IMR-90 (cell line): ENCODE measurements at regions not wholly inside any gene's neighbourhood (a gene's known extent, or its start where the extent isn't known, plus 50 kb on each side); places are given as distances from the start of the nearest gene placed in this dataset.

ENCODE experiments used
- ATAC-seq: fragments of 200-7000 bp; cut with Tn5 transposase; 2 replicates; pipeline ENCODE4 v1.9.1; 2020; ENCODE audit warnings: low read depth, mild to moderate bottlenecking, moderate library complexity
- BruUV-seq: library from RNA; stranded (reverse); fragments of 400-500 nt; replicated peaks from 2 replicates; lab custom pipeline; 2021; lab: Mats Ljungman, UMichigan
- CTCF ChIA-PET: fragments of 300-600 bp; formaldehyde crosslinking; extraction: SDS; loops from one replicate; lab custom pipeline; 2021; ENCODE audit warnings: antibody characterized with exemption; lab: Yijun Ruan, JAX
- POLR2A ChIA-PET: fragments of 300-600 bp; sonication (Branson Sonifier 250); formaldehyde crosslinking; loops from one replicate; lab custom pipeline; 2022; ENCODE audit warnings: antibody characterized with exemption; ENCODE audit not compliant: unreplicated experiment; lab: Charles Lee
- DNase-seq: peaks from one replicate; pipeline ENCODE4 v3.0.0; 2013
- H2AFZ ChIP-seq: replicated peaks from 2 replicates; pipeline ENCODE3; 2013; ENCODE audit warnings: low read length, mild to moderate bottlenecking; ENCODE audit not compliant: poor library complexity
- H2AK5ac ChIP-seq: 2 replicates; pipeline ENCODE4 v1.6.1; 2013; ENCODE audit warnings: low read depth, low read length, inconsistent platforms
- H2AK9ac ChIP-seq: replicated peaks from 2 replicates; pipeline ENCODE3; 2013; ENCODE audit warnings: mild to moderate bottlenecking, low read depth, low read length, moderate library complexity; ENCODE audit not compliant: poor library complexity
- H2BK120ac ChIP-seq: 2 replicates; pipeline ENCODE4 v1.6.1; 2013; ENCODE audit warnings: low read depth, low read length, inconsistent platforms
- H2BK15ac ChIP-seq: 3 replicates; pipeline ENCODE4 v1.6.1; 2013; ENCODE audit warnings: low read depth, low read length, inconsistent platforms
- H2BK20ac ChIP-seq: 2 replicates; pipeline ENCODE4 v1.6.1; 2013; ENCODE audit warnings: low read depth, mild to moderate bottlenecking, inconsistent platforms, low read length, moderate library complexity
- H2BK5ac ChIP-seq: 2 replicates; pipeline ENCODE4 v1.6.1; 2013; ENCODE audit warnings: mild to moderate bottlenecking, low read depth, low read length, inconsistent platforms; ENCODE audit not compliant: poor library complexity, severe bottlenecking
- H3K14ac ChIP-seq: replicated peaks from 2 replicates; pipeline ENCODE4 v1.6.1; 2013; ENCODE audit warnings: low read depth, low read length, inconsistent platforms
- H3K18ac ChIP-seq: 2 replicates; pipeline ENCODE4 v1.6.1; 2013; ENCODE audit warnings: low read depth, low read length, control low read depth
- H3K23ac ChIP-seq: 2 replicates; pipeline ENCODE4 v1.6.1; 2013; ENCODE audit warnings: low read depth, low read length, inconsistent platforms
- H3K27ac ChIP-seq: 2 replicates; pipeline ENCODE4 v1.5.1; 2013; ENCODE audit warnings: mild to moderate bottlenecking, control low read depth, low read length; ENCODE audit not compliant: insufficient read depth
- H3K27me3 ChIP-seq: 2 replicates; pipeline ENCODE4 v1.6.1; 2013; ENCODE audit warnings: low read length; ENCODE audit not compliant: control insufficient read depth, insufficient read depth
- H3K36me3 ChIP-seq: 2 replicates; pipeline ENCODE4 v1.6.1; 2013; ENCODE audit warnings: low read length, mixed read lengths; ENCODE audit not compliant: control insufficient read depth, insufficient read depth
- H3K4ac ChIP-seq: 2 replicates; pipeline ENCODE4 v1.6.1; 2013; ENCODE audit warnings: low read depth, low read length, inconsistent platforms
- H3K4me1 ChIP-seq: 2 replicates; pipeline ENCODE4 v1.6.1; 2013; ENCODE audit warnings: low read length, mixed read lengths; ENCODE audit not compliant: control insufficient read depth, insufficient read depth
- H3K4me2 ChIP-seq: 2 replicates; pipeline ENCODE4 v1.6.1; 2013; ENCODE audit warnings: low read depth, mild to moderate bottlenecking, control low read depth, low read length, moderate library complexity
- H3K4me3 ChIP-seq: 2 replicates; pipeline ENCODE4 v1.5.1; 2013; ENCODE audit warnings: low read depth, mild to moderate bottlenecking, control low read depth, low read length, moderate library complexity; ENCODE audit not compliant: insufficient read depth
- H3K56ac ChIP-seq: 2 replicates; pipeline ENCODE4 v1.6.1; 2013; ENCODE audit warnings: low read length, inconsistent platforms; ENCODE audit not compliant: insufficient read depth; ENCODE audit errors: extremely low read depth
- H3K79me1 ChIP-seq, 2 experiments: 2 replicates each; pipeline ENCODE4 v1.6.1; 2013; ENCODE audit warnings: low read length in 2 of 2, inconsistent platforms in 1 of 2, low read depth in 1 of 2
- H3K9ac ChIP-seq: 2 replicates; pipeline ENCODE4 v1.6.1; 2013; ENCODE audit warnings: low read depth, low read length, control low read depth
- H3K9me1 ChIP-seq: 2 replicates; pipeline ENCODE4 v1.6.1; 2013; ENCODE audit warnings: low read length, inconsistent platforms; ENCODE audit not compliant: insufficient read depth
- H3K9me3 ChIP-seq: 2 replicates; pipeline ENCODE4 v1.6.1; 2013; ENCODE audit warnings: low read length; ENCODE audit not compliant: control insufficient read depth, insufficient read depth
- H4K20me1 ChIP-seq: 2 replicates; pipeline ENCODE4 v1.6.1; 2013; ENCODE audit warnings: low read length, inconsistent platforms; ENCODE audit not compliant: insufficient read depth
- H4K5ac ChIP-seq: 2 replicates; pipeline ENCODE4 v1.6.1; 2013; ENCODE audit warnings: mild to moderate bottlenecking, low read depth, low read length, control low read depth
- H4K8ac ChIP-seq, 2 experiments: 2 replicates each; pipeline ENCODE4 v1.6.1; 2013; ENCODE audit warnings: low read depth in 2 of 2, low read length in 2 of 2, control low read depth in 1 of 2, inconsistent platforms in 1 of 2
- H4K91ac ChIP-seq: 2 replicates; pipeline ENCODE4 v1.6.1; 2013; ENCODE audit warnings: low read depth, low read length, inconsistent platforms; ENCODE audit not compliant: insufficient read depth
- BHLHE40 ChIP-seq: fragments of 150-350 bp; IDR thresholded peaks from 2 replicates; pipeline ENCODE4 v1.6.1; 2016; ENCODE audit warnings: mild to moderate bottlenecking, low read depth, low read length
- CEBPB ChIP-seq: IDR thresholded peaks from 2 replicates; pipeline ENCODE4 v1.6.1; 2012; ENCODE audit warnings: low read depth, low read length, improper control_type of control experiment
- CHD1 ChIP-seq: IDR thresholded peaks from 2 replicates; pipeline ENCODE4 v1.6.1; 2012; ENCODE audit warnings: low read depth, low read length, improper control_type of control experiment
- FOS ChIP-seq: fragments of 150-350 bp; IDR thresholded peaks from 2 replicates; pipeline ENCODE4 v1.6.1; 2016; ENCODE audit warnings: low read depth, low read length
- MAFK ChIP-seq: IDR thresholded peaks from 2 replicates; pipeline ENCODE4 v1.6.1; 2012; ENCODE audit warnings: low read depth, low read length, improper control_type of control experiment
- MAZ ChIP-seq: IDR thresholded peaks from 2 replicates; pipeline ENCODE4 v1.6.1; 2012; ENCODE audit warnings: low read depth, mild to moderate bottlenecking, low read length, improper control_type of control experiment, moderate library complexity, borderline replicate concordance
- MXI1 ChIP-seq: IDR thresholded peaks from 2 replicates; pipeline ENCODE4 v1.6.1; 2012; ENCODE audit warnings: low read depth, mild to moderate bottlenecking, low read length, moderate library complexity, borderline replicate concordance
- NFE2L2 ChIP-seq: fragments of 150-350 bp; IDR thresholded peaks from 2 replicates; pipeline ENCODE4 v1.6.1; 2016; ENCODE audit warnings: low read depth, mild to moderate bottlenecking, low read length
- POLR2A ChIP-seq: IDR thresholded peaks from 2 replicates; pipeline ENCODE4 v1.6.1; 2012; ENCODE audit warnings: mild to moderate bottlenecking, low read depth, low read length
- RAD21 ChIP-seq: IDR thresholded peaks from 2 replicates; pipeline ENCODE4 v1.6.1; 2012; ENCODE audit warnings: low read length, improper control_type of control experiment
- RCOR1 ChIP-seq: IDR thresholded peaks from 2 replicates; pipeline ENCODE4 v1.6.1; 2012; ENCODE audit warnings: mild to moderate bottlenecking, low read length, improper control_type of control experiment; ENCODE audit not compliant: insufficient replicate concordance
- RFX5 ChIP-seq: IDR thresholded peaks from 2 replicates; pipeline ENCODE4 v1.8.0; 2012; ENCODE audit warnings: low read depth, mild to moderate bottlenecking, low read length, moderate library complexity
- SMC3 ChIP-seq: fragments of 150-350 bp; IDR thresholded peaks from 2 replicates; pipeline ENCODE4 v1.6.1; 2016; ENCODE audit warnings: low read depth, mild to moderate bottlenecking, antibody characterized with exemption, low read length, moderate library complexity
- WGBS, 2 experiments: methylation state at CpG; one replicate each; pipeline versions ENCODE4 v1.1.5 to v1.1.7; 2013; ENCODE audit warnings: missing lambda C conversion rate in 2 of 2; ENCODE audit not compliant: insufficient read length in 1 of 2; ENCODE audit errors: extremely low coverage in 2 of 2; 5-methylcytosine and 5-hydroxymethylcytosine counted together
- dilution Hi-C: fragments of 300-500 bp; cut with HindIII; formaldehyde crosslinking; loops from one replicate; pipeline ENCODE4 v1.14.3; 2018; ENCODE audit warnings: low sequenced_read_pairs; ENCODE audit not compliant: unreplicated experiment
- in situ Hi-C: fragments of 300-500 bp; cut with MboI; formaldehyde crosslinking; loops from 3 replicates; pipeline ENCODE4 v1.14.3; 2019; ENCODE audit warnings: low sequenced_read_pairs, inconsistent platforms, mixed read lengths
- intact Hi-C: fragments of 100-400 bp; cut with micrococcal nuclease; formaldehyde crosslinking; loops from 2 replicates; pipeline ENCODE4 v1.10.0; 2022
- TF ChIP-seq, protein P1 (sequence below): conservative IDR thresholded peaks from 2 replicates; pipeline ENCODE4 v1.5.1; 2012; ENCODE audit warnings: mild to moderate bottlenecking, low read depth, low read length, improper control_type of control experiment
- TF ChIP-seq, protein P2 (sequence below): fragments of 150-350 bp; IDR thresholded peaks from 2 replicates; pipeline ENCODE4 v1.6.1; 2016; ENCODE audit warnings: low read depth, mild to moderate bottlenecking, low read length, moderate library complexity, borderline replicate concordance

GRCh38 chr1:238138059-238138626, 247.4 kb upstream of the ZP4 start:
- Histone ChIP-seq H3K27me3 (no peaks in the 10 kb centered on the region), H2BK15ac (no peak overlapping the region), H3K4me1 (no peaks in the 10 kb centered on the region), H2BK5ac (no peak overlapping the region), H3K79me1 (no peaks in the 10 kb centered on the region), H3K9me3 (peaks cover 10% of the 10 kb centered on the region), H4K8ac (no peak overlapping the region), H3K36me3 (no peaks in the 10 kb centered on the region), H4K20me1 (no peaks in the 10 kb centered on the region), H3K4me2 (no peak overlapping the region), H3K14ac (no peak overlapping the region), H2AK9ac (no peak overlapping the region), H3K18ac (no peak overlapping the region), H2AK5ac (no peak overlapping the region), H4K91ac (no peak overlapping the region), H3K4me3 (no peak overlapping the region), H3K9ac (no peak overlapping the region), H3K23ac (no peak overlapping the region), H3K9me1 (no peaks in the 10 kb centered on the region), H2BK20ac (no peak overlapping the region), H4K5ac (no peak overlapping the region), H2BK120ac (no peak overlapping the region), H2AFZ (no peak overlapping the region), H3K4ac (no peak overlapping the region), H3K56ac (no peak overlapping the region), H3K27ac (no peak overlapping the region)
- POLR2A ChIA-PET: no interaction called here
- no TSS peak for BruUV-seq
- no peak for DNase-seq
- intact Hi-C loops (no loop called here), dilution Hi-C loops (no loop called here), in situ Hi-C loops (no loop called here)
- no peak for ATAC-seq
- no CpG with 5 or more reads among the region's 6 CpGs for WGBS, 2 experiments
- no peak for TF ChIP-seq RFX5
- TF ChIP-seq FOS: no peak
- TF ChIP-seq NFE2L2: no peak
- TF ChIP-seq BHLHE40: no peak
- TF ChIP-seq POLR2A: no peak
- no peak for TF ChIP-seq CHD1
- TF ChIP-seq CEBPB: no peak
- no peak for TF ChIP-seq MXI1
- TF ChIP-seq MAZ: no peak
- TF ChIP-seq RAD21: no peak
- no peak for TF ChIP-seq MAFK
- no peak for TF ChIP-seq SMC3
- TF ChIP-seq RCOR1: no peak
- TF ChIP-seq, protein P1, sequence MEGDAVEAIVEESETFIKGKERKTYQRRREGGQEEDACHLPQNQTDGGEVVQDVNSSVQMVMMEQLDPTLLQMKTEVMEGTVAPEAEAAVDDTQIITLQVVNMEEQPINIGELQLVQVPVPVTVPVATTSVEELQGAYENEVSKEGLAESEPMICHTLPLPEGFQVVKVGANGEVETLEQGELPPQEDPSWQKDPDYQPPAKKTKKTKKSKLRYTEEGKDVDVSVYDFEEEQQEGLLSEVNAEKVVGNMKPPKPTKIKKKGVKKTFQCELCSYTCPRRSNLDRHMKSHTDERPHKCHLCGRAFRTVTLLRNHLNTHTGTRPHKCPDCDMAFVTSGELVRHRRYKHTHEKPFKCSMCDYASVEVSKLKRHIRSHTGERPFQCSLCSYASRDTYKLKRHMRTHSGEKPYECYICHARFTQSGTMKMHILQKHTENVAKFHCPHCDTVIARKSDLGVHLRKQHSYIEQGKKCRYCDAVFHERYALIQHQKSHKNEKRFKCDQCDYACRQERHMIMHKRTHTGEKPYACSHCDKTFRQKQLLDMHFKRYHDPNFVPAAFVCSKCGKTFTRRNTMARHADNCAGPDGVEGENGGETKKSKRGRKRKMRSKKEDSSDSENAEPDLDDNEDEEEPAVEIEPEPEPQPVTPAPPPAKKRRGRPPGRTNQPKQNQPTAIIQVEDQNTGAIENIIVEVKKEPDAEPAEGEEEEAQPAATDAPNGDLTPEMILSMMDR: no peak
- TF ChIP-seq, protein P2, sequence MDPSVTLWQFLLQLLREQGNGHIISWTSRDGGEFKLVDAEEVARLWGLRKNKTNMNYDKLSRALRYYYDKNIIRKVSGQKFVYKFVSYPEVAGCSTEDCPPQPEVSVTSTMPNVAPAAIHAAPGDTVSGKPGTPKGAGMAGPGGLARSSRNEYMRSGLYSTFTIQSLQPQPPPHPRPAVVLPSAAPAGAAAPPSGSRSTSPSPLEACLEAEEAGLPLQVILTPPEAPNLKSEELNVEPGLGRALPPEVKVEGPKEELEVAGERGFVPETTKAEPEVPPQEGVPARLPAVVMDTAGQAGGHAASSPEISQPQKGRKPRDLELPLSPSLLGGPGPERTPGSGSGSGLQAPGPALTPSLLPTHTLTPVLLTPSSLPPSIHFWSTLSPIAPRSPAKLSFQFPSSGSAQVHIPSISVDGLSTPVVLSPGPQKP: no peak
- CTCF ChIA-PET: no interaction called here
